ENCODE measurements at regions not wholly inside any gene's neighbourhood (a gene's known extent, or its start where the extent isn't known, plus 50 kb on each side); places are given as distances from the start of the nearest gene placed in this dataset.
"Not testable (repeated sequence)": the region's sequence is repeated elsewhere in the genome, so short reads cannot be mapped to it uniquely, and the experiment has no call there.

- no peak for DNase-seq (ENCODE audit: low read depth)
- TF ChIP-seq CTCF (IDR thresholded peaks at IDR 0.05; ENCODE audit: insufficient read depth, low read depth, low read length) = no peak
Observed at GRCh38 chr1:116850436-116850835, 59.3 kb upstream of the PTGFRN start.

GRCh38 chr1:116851189-116851588, 58.5 kb upstream of the PTGFRN start:
- H3K36me3 ChIP-seq (ENCODE audit: control insufficient read depth, insufficient read depth, low read length); H3K27me3 ChIP-seq (ENCODE audit: control insufficient read depth, insufficient read depth, low read length); POLR2A ChIA-PET; DNase-seq (ENCODE audit: low read depth); CTCF ChIA-PET; H3K4me3 ChIP-seq (ENCODE audit: low read depth, low read length): not testable (repeated sequence)

More at GRCh38 chr1:116850436-116850835, 59.3 kb upstream of the PTGFRN start:
- H3K27me3 ChIP-seq (ENCODE audit: control insufficient read depth, insufficient read depth, low read length) = no peaks in the 10 kb centered on the region
- no peaks in the 10 kb centered on the region for H3K36me3 ChIP-seq (ENCODE audit: control insufficient read depth, insufficient read depth, low read length)
- POLR2A ChIA-PET = no interaction called here
- CTCF ChIA-PET = no interaction called here
- no peak overlapping the region for H3K4me3 ChIP-seq (ENCODE audit: low read depth, low read length)

GRCh38 chr1:116851846-116852245, 57.9 kb upstream of the PTGFRN start:
- Histone ChIP-seq H3K4me3 (ENCODE audit: low read depth, low read length) (no peak overlapping the region), H3K36me3 (ENCODE audit: control insufficient read depth, insufficient read depth, low read length) (no peaks in the 10 kb centered on the region), H3K27me3 (ENCODE audit: control insufficient read depth, insufficient read depth, low read length) (no peaks in the 10 kb centered on the region)
- no peak for DNase-seq (ENCODE audit: low read depth)
- no peak for TF ChIP-seq CTCF (IDR thresholded peaks at IDR 0.05; ENCODE audit: insufficient read depth, low read depth, low read length)
- ChIA-PET POLR2A (no interaction called here), CTCF (no interaction called here)

GRCh38 chr1:116852367-116852766, 57.3 kb upstream of the PTGFRN start:
- Histone ChIP-seq H3K36me3 (ENCODE audit: control insufficient read depth, insufficient read depth, low read length) (no peaks in the 10 kb centered on the region), H3K27me3 (ENCODE audit: control insufficient read depth, insufficient read depth, low read length) (no peaks in the 10 kb centered on the region), H3K4me3 (ENCODE audit: low read depth, low read length) (no peak overlapping the region)
- DNase-seq (ENCODE audit: low read depth) = no peak
- TF ChIP-seq CTCF (IDR thresholded peaks at IDR 0.05; ENCODE audit: insufficient read depth, low read depth, low read length) = no peak
- ChIA-PET CTCF (no interaction called here), POLR2A (no interaction called here)

GRCh38 chr1:116852910-116853309, 56.8 kb upstream of the PTGFRN start:
- H3K36me3 ChIP-seq (ENCODE audit: control insufficient read depth, insufficient read depth, low read length) = no peaks in the 10 kb centered on the region
- no peaks in the 10 kb centered on the region for H3K27me3 ChIP-seq (ENCODE audit: control insufficient read depth, insufficient read depth, low read length)
- CTCF ChIA-PET = interaction anchor here (1.1 kb wide), 1 partner anchor 25 kb away, joined by 3 read pairs; no protein-coding TSS in a partner anchor
- no peak for TF ChIP-seq CTCF (IDR thresholded peaks at IDR 0.05; ENCODE audit: insufficient read depth, low read depth, low read length)
- no peak for DNase-seq (ENCODE audit: low read depth)
- POLR2A ChIA-PET = no interaction called here
- no peak overlapping the region for H3K4me3 ChIP-seq (ENCODE audit: low read depth, low read length)

GRCh38 chr1:116853680-116854402, 55.9 kb upstream of the PTGFRN start:
- Histone ChIP-seq H3K4me3 (ENCODE audit: low read depth, low read length) (no peak overlapping the region), H3K36me3 (ENCODE audit: control insufficient read depth, insufficient read depth, low read length) (no peaks in the 10 kb centered on the region), H3K27me3 (ENCODE audit: control insufficient read depth, insufficient read depth, low read length) (no peaks in the 10 kb centered on the region)
- no peak for TF ChIP-seq CTCF (IDR thresholded peaks at IDR 0.05; ENCODE audit: insufficient read depth, low read depth, low read length)
- ChIA-PET CTCF (interaction anchor here (0.6 to 1.1 kb wide), 4 partner anchors 24 to 1076 kb away, joined by 3 read pairs; no protein-coding TSS in a partner anchor), POLR2A (no interaction called here)
- DNase-seq (ENCODE audit: low read depth) = no peak
